HL-60 (cell line): ENCODE measurements at regions not wholly inside any gene's neighbourhood (a gene's known extent, or its start where the extent isn't known, plus 50 kb on each side); places are given as distances from the start of the nearest gene placed in this dataset.

Experiments
- DNase-seq, 2 experiments: peaks; one replicate each; pipeline ENCODE4 v3.0.0-alpha.2; 2010 to 2020; ENCODE audit warnings: low read depth in 1 of 2, low spot score in 1 of 2
- H3K27ac ChIP-seq: fragments of 250-450 bp; sonication (Bioruptor Pico); replicated peaks from 2 replicates; pipeline ENCODE4 v1.5.1; 2020; ENCODE audit warnings: mild to moderate bottlenecking, moderate library complexity
- H3K27me3 ChIP-seq: fragments of 250-450 bp; sonication (Bioruptor Pico); 2 replicates; pipeline ENCODE4 v1.5.1; 2021; ENCODE audit warnings: mild to moderate bottlenecking, moderate library complexity; ENCODE audit not compliant: insufficient read depth, poor library complexity, severe bottlenecking
- H3K4me3 ChIP-seq: replicated peaks from 2 replicates; pipeline ENCODE4 v1.5.1; 2011; ENCODE audit warnings: mild to moderate bottlenecking, control low read depth, low read length; ENCODE audit not compliant: insufficient read depth
- CTCF ChIP-seq: IDR thresholded peaks from one replicate; pipeline ENCODE4 v1.5.1; 2011; ENCODE audit warnings: low read length, control low read depth, inconsistent platforms; ENCODE audit not compliant: insufficient read depth
- GABPA ChIP-seq: IDR thresholded peaks from 2 replicates; pipeline ENCODE4 v1.6.1; 2012; ENCODE audit warnings: low read depth
- POLR2AphosphoS5 ChIP-seq: IDR thresholded peaks from 2 replicates; pipeline ENCODE4 v1.6.1; 2012; ENCODE audit warnings: low read depth
- SPI1 ChIP-seq: IDR thresholded peaks from 2 replicates; pipeline ENCODE4 v1.6.1; 2012; ENCODE audit warnings: low read depth, mild to moderate bottlenecking, borderline replicate concordance
- TF ChIP-seq, protein P1 (sequence below): IDR thresholded peaks from 2 replicates; pipeline ENCODE4 v1.6.1; 2012; ENCODE audit warnings: low read depth; ENCODE audit not compliant: insufficient replicate concordance

GRCh38 chr2:19769513-19769912, 132.3 kb downstream of the TTC32 start:
- H3K4me3 ChIP-seq = no peak overlapping the region
- no peak overlapping the region for H3K27ac ChIP-seq
- H3K27me3 ChIP-seq = peaks cover 6% of the 10 kb centered on the region
- no peak for TF ChIP-seq GABPA
- TF ChIP-seq CTCF = peak; percentile 11
- DNase-seq = no peak

DNA sequence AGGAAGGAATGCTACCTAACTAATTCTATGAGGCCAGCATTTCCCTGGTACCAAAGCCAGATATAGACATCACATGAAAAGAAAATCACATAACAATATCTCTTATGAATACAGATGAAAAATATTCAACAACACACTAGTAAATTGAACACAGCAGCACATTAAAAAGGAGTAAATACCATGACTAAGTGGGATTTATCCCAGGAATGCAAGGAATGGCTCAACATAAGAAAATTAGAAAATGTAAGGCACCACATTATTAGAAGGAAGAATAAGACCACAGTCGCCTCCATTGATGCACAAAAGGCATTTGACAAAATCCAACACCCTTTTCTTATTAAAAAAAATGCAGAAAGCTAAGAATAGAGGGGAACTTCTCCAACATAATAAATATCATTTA, 133.9 kb downstream of the TTC32 start:
- no peak overlapping the region for H3K27ac ChIP-seq
- no peak for DNase-seq
- peaks cover 2% of the 10 kb centered on the region for H3K27me3 ChIP-seq
- no peak overlapping the region for H3K4me3 ChIP-seq
- TF ChIP-seq, protein P1, sequence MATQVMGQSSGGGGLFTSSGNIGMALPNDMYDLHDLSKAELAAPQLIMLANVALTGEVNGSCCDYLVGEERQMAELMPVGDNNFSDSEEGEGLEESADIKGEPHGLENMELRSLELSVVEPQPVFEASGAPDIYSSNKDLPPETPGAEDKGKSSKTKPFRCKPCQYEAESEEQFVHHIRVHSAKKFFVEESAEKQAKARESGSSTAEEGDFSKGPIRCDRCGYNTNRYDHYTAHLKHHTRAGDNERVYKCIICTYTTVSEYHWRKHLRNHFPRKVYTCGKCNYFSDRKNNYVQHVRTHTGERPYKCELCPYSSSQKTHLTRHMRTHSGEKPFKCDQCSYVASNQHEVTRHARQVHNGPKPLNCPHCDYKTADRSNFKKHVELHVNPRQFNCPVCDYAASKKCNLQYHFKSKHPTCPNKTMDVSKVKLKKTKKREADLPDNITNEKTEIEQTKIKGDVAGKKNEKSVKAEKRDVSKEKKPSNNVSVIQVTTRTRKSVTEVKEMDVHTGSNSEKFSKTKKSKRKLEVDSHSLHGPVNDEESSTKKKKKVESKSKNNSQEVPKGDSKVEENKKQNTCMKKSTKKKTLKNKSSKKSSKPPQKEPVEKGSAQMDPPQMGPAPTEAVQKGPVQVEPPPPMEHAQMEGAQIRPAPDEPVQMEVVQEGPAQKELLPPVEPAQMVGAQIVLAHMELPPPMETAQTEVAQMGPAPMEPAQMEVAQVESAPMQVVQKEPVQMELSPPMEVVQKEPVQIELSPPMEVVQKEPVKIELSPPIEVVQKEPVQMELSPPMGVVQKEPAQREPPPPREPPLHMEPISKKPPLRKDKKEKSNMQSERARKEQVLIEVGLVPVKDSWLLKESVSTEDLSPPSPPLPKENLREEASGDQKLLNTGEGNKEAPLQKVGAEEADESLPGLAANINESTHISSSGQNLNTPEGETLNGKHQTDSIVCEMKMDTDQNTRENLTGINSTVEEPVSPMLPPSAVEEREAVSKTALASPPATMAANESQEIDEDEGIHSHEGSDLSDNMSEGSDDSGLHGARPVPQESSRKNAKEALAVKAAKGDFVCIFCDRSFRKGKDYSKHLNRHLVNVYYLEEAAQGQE = no peak
- no peak for TF ChIP-seq SPI1
- TF ChIP-seq CTCF = no peak
- no peak for TF ChIP-seq POLR2AphosphoS5
- no peak for TF ChIP-seq GABPA

GRCh38 chr2:19764998-19765397, 136.8 kb downstream of the TTC32 start:
- Histone ChIP-seq H3K4me3 (no peak overlapping the region), H3K27ac (no peak overlapping the region), H3K27me3 (peaks cover 2% of the 10 kb centered on the region)
- TF ChIP-seq GABPA (no peak), SPI1 (no peak)
- no peak for DNase-seq

DNA sequence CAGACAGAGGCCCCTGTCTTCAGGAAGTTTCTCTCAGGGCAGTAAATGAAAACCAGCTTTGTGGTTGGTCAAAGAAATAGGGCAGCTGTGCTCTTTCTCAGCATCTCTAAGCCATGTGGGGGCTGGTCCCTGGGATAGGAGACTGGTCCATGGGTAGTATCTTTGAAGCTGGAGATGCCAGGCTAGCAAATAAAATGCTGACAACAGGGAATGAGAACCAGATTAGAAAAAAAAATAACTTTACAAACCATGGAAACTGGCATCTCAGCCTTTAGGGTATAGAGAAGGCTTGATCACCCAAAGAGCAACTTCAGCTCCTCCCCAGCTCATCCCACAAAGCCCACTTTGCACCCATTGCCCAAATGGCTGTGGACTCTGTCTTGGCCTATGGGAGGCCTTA, 138.1 kb downstream of the TTC32 start:
- no peak overlapping the region for H3K27ac ChIP-seq
- peaks cover 2% of the 10 kb centered on the region for H3K27me3 ChIP-seq
- no peak for DNase-seq
- no peak for TF ChIP-seq POLR2AphosphoS5
- TF ChIP-seq CTCF = no peak
- TF ChIP-seq, protein P1 = no peak
- no peak for TF ChIP-seq SPI1
- TF ChIP-seq GABPA = no peak
- no peak overlapping the region for H3K4me3 ChIP-seq
